Psoas muscle (tissue), 7 donors: ENCODE measurements at regions not wholly inside any gene's neighbourhood (a gene's known extent, or its start where the extent isn't known, plus 50 kb on each side); places are given as distances from the start of the nearest gene placed in this dataset.

ENCODE experiments used
- ATAC-seq, 4 donors: fragments of 200-7000 bp; cut with Tn5 transposase; one replicate each; pipeline ENCODE4 v1.9.1; 2020; ENCODE audit warnings: moderate library complexity in 3 of 4, mild to moderate bottlenecking in 2 of 4
- DNase-seq, 2 donors: peaks; one replicate each; pipeline ENCODE4 v3.0.0-alpha.2; 2020
- H3K27ac ChIP-seq: fragments of 200-600 bp; one replicate; pipeline ENCODE4 v1.8.0; 2022
- H3K27me3 ChIP-seq, 3 donors: fragments of 200-600 bp in 1 of 3; one replicate each; pipeline versions ENCODE4 v1.6.1 to v1.8.0; 2013 to 2022; ENCODE audit warnings: low read length in 2 of 3, mild to moderate bottlenecking in 2 of 3, moderate library complexity in 1 of 3; ENCODE audit not compliant: insufficient read depth in 3 of 3
- H3K36me3 ChIP-seq, 2 donors: fragments of 200-600 bp in 1 of 2; one replicate each; pipeline versions ENCODE4 v1.6.1 to v1.8.0; 2013 to 2022; ENCODE audit warnings: low read depth in 1 of 2, mild to moderate bottlenecking in 1 of 2, moderate library complexity in 1 of 2; ENCODE audit not compliant: insufficient read depth in 1 of 2
- H3K4me1 ChIP-seq: fragments of 200-600 bp; one replicate; pipeline ENCODE4 v1.8.0; 2022
- H3K4me3 ChIP-seq: fragments of 200-600 bp; one replicate; pipeline ENCODE4 v1.8.0; 2022; ENCODE audit warnings: mild to moderate bottlenecking
- H3K9me3 ChIP-seq: fragments of 200-600 bp; one replicate; pipeline ENCODE4 v1.8.0; 2022
- WGBS, 3 donors: extraction: QIAGEN DNeasy Blood & Tissue Kit; methylation state at CpG; one replicate each; pipeline versions ENCODE4 v1.1.6 to v1.1.7; 2013; 5-methylcytosine and 5-hydroxymethylcytosine counted together
- intact Hi-C, 2 donors: fragments of 100-400 bp; cut with DNase I; formaldehyde crosslinking; loops; one replicate each; pipeline versions ENCODE4 v1.11.0 to v1.14.2; 2022
- TF ChIP-seq, protein P1 (sequence below): fragments of 200-600 bp; IDR thresholded peaks from one replicate; pipeline ENCODE4 v1.8.0; 2022; ENCODE audit warnings: antibody characterized with exemption
- donor health status: healthy with polysubstance abuse.
- donor health status: DM: no; HTN: no; CAD: no; lungs with moderate emphysema.
- donor health status: Bipolar disorder and iron deficiency.
- donor health status: healthy.
- donor health status: DM: yes; HTN: yes; CAD: no.
- donor health status: DM: no; HTN: no; CAD: no.
- donor health status: DM: yes; HTN: yes; CAD: no.

DNA sequence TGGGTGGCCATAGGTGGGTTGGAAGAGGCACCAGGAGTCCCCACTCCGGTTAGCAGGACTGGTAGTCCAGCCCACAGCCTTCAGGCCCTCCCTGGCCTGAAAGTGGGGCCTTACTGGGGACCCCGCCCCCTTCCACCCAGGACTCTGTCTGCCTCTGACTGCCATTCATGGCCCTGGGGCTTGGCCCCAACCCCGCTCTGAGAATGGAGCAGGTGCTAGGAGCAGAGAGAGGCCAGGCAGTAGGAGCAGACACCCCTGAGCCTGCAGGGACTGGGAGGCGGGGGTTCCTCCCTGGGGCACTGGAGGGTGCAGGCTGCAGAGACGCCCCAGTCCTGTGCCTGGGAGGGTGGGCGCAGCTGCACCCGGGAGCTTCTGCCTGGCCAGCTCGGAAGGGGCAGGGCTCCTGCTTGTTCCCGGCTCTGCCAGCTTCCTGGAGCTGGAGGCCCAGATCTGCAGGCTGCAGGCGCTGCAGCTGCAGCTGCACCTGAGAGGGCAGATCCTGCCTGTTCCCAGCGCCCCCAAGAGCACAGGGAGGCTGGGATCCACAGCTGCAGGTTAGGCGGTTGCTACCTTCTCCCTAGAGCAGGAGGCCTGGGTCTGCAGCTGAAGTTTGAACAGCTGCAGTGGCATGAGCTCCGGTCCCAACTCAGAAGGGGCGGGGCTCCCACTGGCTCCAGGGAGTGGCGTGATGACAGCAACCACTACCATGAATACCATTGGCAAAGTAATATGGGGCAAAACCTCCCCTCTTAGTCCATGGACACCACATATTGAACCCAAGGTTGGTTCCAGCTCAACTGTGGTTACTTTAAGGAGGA, 194.7 kb downstream of the SQOR start:
- no peak for ATAC-seq
- Histone ChIP-seq H3K36me3 (no peaks in the 10 kb centered on the region), H3K4me1 (no peaks in the 10 kb centered on the region), H3K27ac (no peak overlapping the region), H3K4me3 (no peak overlapping the region), H3K9me3 (no peaks in the 10 kb centered on the region), H3K27me3 (no peaks in the 10 kb centered on the region)
- DNase-seq, result no peak
- 53 to 61% (median 53%) methylated on average over 15 of the region's 15 CpGs for WGBS, 3 donors
- TF ChIP-seq, protein P1, sequence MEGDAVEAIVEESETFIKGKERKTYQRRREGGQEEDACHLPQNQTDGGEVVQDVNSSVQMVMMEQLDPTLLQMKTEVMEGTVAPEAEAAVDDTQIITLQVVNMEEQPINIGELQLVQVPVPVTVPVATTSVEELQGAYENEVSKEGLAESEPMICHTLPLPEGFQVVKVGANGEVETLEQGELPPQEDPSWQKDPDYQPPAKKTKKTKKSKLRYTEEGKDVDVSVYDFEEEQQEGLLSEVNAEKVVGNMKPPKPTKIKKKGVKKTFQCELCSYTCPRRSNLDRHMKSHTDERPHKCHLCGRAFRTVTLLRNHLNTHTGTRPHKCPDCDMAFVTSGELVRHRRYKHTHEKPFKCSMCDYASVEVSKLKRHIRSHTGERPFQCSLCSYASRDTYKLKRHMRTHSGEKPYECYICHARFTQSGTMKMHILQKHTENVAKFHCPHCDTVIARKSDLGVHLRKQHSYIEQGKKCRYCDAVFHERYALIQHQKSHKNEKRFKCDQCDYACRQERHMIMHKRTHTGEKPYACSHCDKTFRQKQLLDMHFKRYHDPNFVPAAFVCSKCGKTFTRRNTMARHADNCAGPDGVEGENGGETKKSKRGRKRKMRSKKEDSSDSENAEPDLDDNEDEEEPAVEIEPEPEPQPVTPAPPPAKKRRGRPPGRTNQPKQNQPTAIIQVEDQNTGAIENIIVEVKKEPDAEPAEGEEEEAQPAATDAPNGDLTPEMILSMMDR, result no peak
- intact Hi-C loops, result no loop called here

DNA sequence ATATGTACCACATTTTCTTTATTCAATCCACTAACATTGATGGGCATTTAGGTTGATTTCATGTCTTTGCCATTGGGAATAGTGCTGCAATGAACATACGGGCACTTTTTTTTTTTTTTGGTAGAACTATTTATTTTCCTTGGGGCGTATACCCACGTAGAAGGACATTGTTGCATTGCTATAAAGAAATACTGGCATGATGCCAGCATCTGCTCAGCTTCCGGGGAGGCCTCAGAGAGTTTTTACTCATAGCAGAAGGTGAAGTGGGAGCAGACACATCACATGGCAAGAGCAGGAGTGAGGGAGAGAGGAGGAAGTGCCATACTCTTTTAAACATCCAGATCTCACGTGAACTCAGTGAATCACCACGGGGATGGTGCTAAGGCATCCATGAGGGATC, 197.0 kb downstream of the SQOR start:
- TF ChIP-seq, protein P1, result no peak
- no peak overlapping the region for H3K27ac ChIP-seq
- no peak overlapping the region for H3K4me3 ChIP-seq
- H3K36me3 ChIP-seq, result no peaks in the 10 kb centered on the region
- WGBS, 3 donors, result 55 to 61% (median 56%) methylated on average over 6 of the region's 6 CpGs
- DNase-seq (no peak), ATAC-seq (no peak)
- intact Hi-C loops, result no loop called here
- no peaks in the 10 kb centered on the region for H3K4me1 ChIP-seq
- H3K9me3 ChIP-seq, result no peaks in the 10 kb centered on the region
- no peaks in the 10 kb centered on the region for H3K27me3 ChIP-seq

DNA sequence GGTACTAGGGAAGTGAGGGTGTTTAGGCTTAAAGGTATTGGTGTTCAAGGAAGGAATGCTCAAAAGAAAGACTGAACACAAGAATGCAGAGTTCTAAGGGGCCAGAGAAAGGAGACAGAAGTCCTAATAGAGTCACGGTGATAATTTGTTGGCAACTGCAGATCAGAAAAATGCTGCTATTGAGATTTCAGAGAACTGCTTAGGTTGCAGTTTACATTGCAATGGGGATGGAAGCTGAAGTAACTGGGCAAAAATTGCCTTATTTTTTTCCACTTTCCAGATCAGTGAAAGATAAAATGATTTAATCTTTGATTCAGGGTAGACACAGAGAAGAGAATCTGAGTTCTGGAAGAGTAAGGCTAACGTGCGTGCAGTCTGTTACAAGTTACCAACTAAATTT, 199.8 kb downstream of the SQOR start:
- H3K4me1 ChIP-seq, result no peaks in the 10 kb centered on the region
- no peak overlapping the region for H3K4me3 ChIP-seq
- intact Hi-C loops, result no loop called here
- H3K27ac ChIP-seq, result no peak overlapping the region
- no peak for ATAC-seq
- WGBS, 3 donors, result 34 to 60% (median 47%) methylated on average over 3 of the region's 3 CpGs
- TF ChIP-seq, protein P1, result no peak
- no peaks in the 10 kb centered on the region for H3K36me3 ChIP-seq
- no peak for DNase-seq
- H3K9me3 ChIP-seq, result no peaks in the 10 kb centered on the region
- H3K27me3 ChIP-seq, result no peaks in the 10 kb centered on the region

DNA sequence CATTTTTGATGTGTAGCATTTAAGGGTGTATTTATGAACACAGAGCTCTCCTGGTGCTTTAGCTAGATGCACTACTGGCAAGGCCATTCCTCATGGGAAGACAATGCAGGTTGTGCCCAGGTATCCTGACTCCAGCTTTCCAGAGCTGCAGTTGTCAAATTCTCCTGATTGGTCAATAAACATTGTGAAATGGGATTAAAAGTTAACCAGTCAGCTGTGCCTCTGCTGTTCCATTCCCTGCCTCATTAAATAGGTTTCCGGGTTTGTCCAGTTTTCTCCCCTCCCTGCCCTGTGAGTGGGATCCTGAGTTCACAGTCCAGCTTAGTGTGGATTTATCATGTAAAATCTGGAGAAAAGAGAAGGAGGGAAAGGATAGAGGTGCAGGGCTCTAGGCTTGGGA, 207.3 kb downstream of the SQOR start:
- DNase-seq (no peak), ATAC-seq (no peak)
- Histone ChIP-seq H3K4me3 (no peak overlapping the region), H3K9me3 (no peaks in the 10 kb centered on the region), H3K27ac (no peak overlapping the region), H3K27me3 (no peaks in the 10 kb centered on the region), H3K4me1 (no peaks in the 10 kb centered on the region), H3K36me3 (no peaks in the 10 kb centered on the region)
- WGBS, 3 donors, result 62 to 79% (median 67%) methylated on average over 1 of the region's 1 CpG
- intact Hi-C loops, result no loop called here
- TF ChIP-seq, protein P1, result no peak

DNA sequence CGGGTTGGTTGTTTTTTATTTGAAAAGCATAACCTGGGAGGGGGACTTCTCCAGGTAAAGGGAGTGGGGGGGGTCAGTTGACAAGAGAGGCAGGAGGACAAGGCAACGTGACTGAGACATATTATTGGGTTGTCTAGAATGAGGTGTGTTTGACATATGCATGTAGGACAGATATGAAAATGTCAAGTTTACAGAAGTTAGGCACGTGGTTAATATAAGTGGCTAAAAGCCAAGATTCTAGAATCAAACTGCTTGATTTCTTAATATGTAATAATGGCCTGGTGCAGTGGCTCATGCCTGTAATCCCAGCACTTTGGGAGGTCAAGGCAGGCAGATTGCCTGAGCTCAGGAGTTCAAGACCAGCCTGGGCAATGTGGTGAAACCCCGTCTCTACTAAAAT, 212.8 kb downstream of the SQOR start:
- TF ChIP-seq, protein P1, result no peak
- Histone ChIP-seq H3K4me3 (no peak overlapping the region), H3K27me3 (no peaks in the 10 kb centered on the region), H3K27ac (no peak overlapping the region), H3K36me3 (no peaks in the 10 kb centered on the region), H3K4me1 (no peaks in the 10 kb centered on the region), H3K9me3 (no peaks in the 10 kb centered on the region)
- 62 to 81% (median 67%) methylated on average over 4 of the region's 4 CpGs for WGBS, 3 donors
- DNase-seq (no peak), ATAC-seq (no peak)
- intact Hi-C loops, result no loop called here
